ENCODE measurements at regions not wholly inside any gene's neighbourhood (a gene's known extent, or its start where the extent isn't known, plus 50 kb on each side); places are given as distances from the start of the nearest gene placed in this dataset.

DNA sequence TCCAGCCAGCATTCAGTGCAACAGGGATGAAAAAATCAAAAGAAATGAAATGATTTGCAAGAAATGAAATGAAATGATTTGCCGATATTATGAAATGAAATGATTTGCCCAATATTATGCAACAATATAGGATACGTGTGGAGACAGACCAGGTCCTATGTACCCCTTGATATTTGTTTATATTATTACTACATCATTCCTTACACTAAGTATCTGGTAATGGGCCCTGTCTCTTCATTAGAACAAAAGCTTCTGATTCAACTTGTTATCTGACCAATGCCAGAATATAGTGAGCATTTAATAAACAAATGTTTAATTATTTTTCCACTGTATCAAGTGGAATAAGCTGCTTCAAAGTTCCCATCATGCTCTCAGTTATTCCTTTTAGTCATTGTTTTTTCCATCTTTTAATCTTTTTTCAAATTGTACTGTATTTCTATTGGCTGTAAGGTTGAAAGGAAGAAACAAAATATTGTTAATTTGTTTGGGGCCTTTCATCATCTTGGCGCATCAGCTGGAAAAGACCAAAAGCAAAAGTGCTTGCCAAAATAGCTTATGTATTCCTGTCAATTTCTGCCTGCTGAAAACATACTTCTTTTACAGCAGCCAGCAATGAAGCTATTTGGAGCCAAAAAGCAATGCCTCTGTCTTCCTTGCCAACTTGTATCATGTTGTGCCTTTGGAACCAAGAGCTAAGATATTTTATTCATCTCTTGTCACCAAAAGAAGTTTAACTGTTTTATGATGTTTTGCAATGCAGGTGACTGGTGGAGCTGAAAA is 2314.9 kb downstream of the LRRC4C start (continued):
- TF ChIP-seq, protein P1, sequence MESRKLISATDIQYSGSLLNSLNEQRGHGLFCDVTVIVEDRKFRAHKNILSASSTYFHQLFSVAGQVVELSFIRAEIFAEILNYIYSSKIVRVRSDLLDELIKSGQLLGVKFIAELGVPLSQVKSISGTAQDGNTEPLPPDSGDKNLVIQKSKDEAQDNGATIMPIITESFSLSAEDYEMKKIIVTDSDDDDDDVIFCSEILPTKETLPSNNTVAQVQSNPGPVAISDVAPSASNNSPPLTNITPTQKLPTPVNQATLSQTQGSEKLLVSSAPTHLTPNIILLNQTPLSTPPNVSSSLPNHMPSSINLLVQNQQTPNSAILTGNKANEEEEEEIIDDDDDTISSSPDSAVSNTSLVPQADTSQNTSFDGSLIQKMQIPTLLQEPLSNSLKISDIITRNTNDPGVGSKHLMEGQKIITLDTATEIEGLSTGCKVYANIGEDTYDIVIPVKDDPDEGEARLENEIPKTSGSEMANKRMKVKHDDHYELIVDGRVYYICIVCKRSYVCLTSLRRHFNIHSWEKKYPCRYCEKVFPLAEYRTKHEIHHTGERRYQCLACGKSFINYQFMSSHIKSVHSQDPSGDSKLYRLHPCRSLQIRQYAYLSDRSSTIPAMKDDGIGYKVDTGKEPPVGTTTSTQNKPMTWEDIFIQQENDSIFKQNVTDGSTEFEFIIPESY (IDR thresholded peaks at IDR 0.05; ENCODE audit: extremely low read depth, insufficient replicate concordance, low read length): no peak
- no peak for TF ChIP-seq SP1 (IDR thresholded peaks at IDR 0.05; ENCODE audit: low read depth)

DNA sequence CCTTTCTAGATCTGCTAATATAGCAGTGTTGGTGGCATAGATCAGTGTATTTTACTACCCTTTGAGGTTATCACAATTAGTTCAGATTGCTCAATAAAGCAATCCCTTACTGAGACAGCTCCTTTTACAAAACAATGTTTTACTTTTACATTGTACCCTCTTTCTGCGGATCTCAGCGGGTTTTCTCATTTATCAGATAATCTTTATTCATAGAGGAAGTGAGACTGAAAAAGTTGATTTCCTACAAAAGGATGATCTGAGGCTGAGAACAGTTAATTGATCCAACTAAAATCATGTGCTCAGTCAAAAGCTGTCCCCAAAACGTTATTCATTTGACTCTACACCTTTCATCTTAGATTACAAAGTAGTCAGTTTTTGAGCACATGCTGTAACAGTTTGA is 2319.9 kb downstream of the LRRC4C start:
- no peak overlapping the region for H2AFZ ChIP-seq (ENCODE audit: low read depth, low read length, poor library complexity, severe bottlenecking)
- CTCF ChIA-PET: no interaction called here
- no peak overlapping the region for H3K4me3 ChIP-seq (replicated peaks in 1 of 2; ENCODE audit: low read depth in 1 of 2, low read length in 2 of 2)
- no peaks in the 10 kb centered on the region for H3K9me2 ChIP-seq (ENCODE audit: insufficient read depth)
- intact Hi-C loops (cut with micrococcal nuclease): no loop called here
- H3K4me2 ChIP-seq (ENCODE audit: low read length): no peak overlapping the region
- H3K27ac ChIP-seq (ENCODE audit: low read depth, low read length): no peak overlapping the region
- no peak for DNase-seq (ENCODE audit: low read depth, low spot score)
- ATAC-seq: no peak
- H3K9me3 ChIP-seq (ENCODE audit: control insufficient read depth in 1 of 2, insufficient read depth in 1 of 2, low read depth in 1 of 2, low read length in 2 of 2): peaks cover 0 to 13% of the 10 kb centered on the region in 2 experiments; a peak in 2 of 4 replicates
- no peak overlapping the region for H3K9ac ChIP-seq (ENCODE audit: low read length)
- H3K79me2 ChIP-seq (ENCODE audit: insufficient read depth, low read length): no peaks in the 10 kb centered on the region
- RAD21 ChIA-PET (ENCODE audit: low non-redundant PET in 1 of 2, low total read pairs in 2 of 2, uncharacterized antibody in 2 of 2, unreplicated experiment in 2 of 2): no interaction called here
- no peak for TF ChIP-seq TCF7L2 (IDR thresholded peaks at IDR 0.05; ENCODE audit: borderline replicate concordance, extremely low read depth, insufficient read depth, insufficient read length)
- no peak for TF ChIP-seq ZNF274 (IDR thresholded peaks at IDR 0.05; ENCODE audit: low read depth, low read length)
- TF ChIP-seq SRF (IDR thresholded peaks at IDR 0.05; ENCODE audit: low read depth): no peak
- no peak for TF ChIP-seq CEBPB (IDR thresholded peaks at IDR 0.05; ENCODE audit: low read depth)
- TF ChIP-seq, protein P1 (IDR thresholded peaks at IDR 0.05; ENCODE audit: extremely low read depth, insufficient replicate concordance, low read length): no peak
- no peak for TF ChIP-seq SP1 (IDR thresholded peaks at IDR 0.05; ENCODE audit: low read depth)
- TF ChIP-seq, protein P2, sequence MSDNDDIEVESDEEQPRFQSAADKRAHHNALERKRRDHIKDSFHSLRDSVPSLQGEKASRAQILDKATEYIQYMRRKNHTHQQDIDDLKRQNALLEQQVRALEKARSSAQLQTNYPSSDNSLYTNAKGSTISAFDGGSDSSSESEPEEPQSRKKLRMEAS (IDR thresholded peaks at IDR 0.05): no peak
- no peaks in the 10 kb centered on the region for H3K36me3 ChIP-seq (ENCODE audit: control insufficient read depth in 1 of 2, insufficient read depth in 2 of 2, low read length in 2 of 2)
- POLR2A ChIA-PET: no interaction called here
- no peaks in the 10 kb centered on the region for H3K4me1 ChIP-seq (ENCODE audit: control insufficient read depth in 1 of 2, insufficient read depth in 2 of 2, low read length in 2 of 2)
- H3K27me3 ChIP-seq (ENCODE audit: insufficient read depth, low read length): no peaks in the 10 kb centered on the region
- no peaks in the 10 kb centered on the region for H4K20me1 ChIP-seq (ENCODE audit: insufficient read depth)
- no TSS peak for BruUV-seq (replicated peaks)
